Panc1 (cell line): ENCODE measurements at regions not wholly inside any gene's neighbourhood (a gene's known extent, or its start where the extent isn't known, plus 50 kb on each side); places are given as distances from the start of the nearest gene placed in this dataset.
A peak's percentile ranks its signal among the peaks of the same experiment; 100 is the strongest.
"Not testable (repeated sequence)": the region's sequence is repeated elsewhere in the genome, so short reads cannot be mapped to it uniquely, and the experiment has no call there.

Source experiments
- ATAC-seq: fragments of 200-7000 bp; cut with Tn5 transposase; 2 replicates; pipeline ENCODE4 v1.9.1; 2020; ENCODE audit warnings: mild to moderate bottlenecking, moderate library complexity
- BruUV-seq: library from RNA; stranded (reverse); fragments of 400-500 nt; replicated peaks from 2 replicates; lab custom pipeline; 2021; lab: Mats Ljungman, UMichigan
- CTCF ChIA-PET: fragments of 300-600 bp; sonication (Branson Sonifier 250); formaldehyde crosslinking; loops from one replicate; lab custom pipeline; 2022; ENCODE audit warnings: antibody characterized with exemption; lab: Charles Lee
- POLR2A ChIA-PET: fragments of 300-600 bp; sonication (Branson Sonifier 250); formaldehyde crosslinking; loops from one replicate; lab custom pipeline; 2022; ENCODE audit warnings: antibody characterized with exemption; lab: Charles Lee
- DNase-seq: peaks from one replicate; pipeline ENCODE4 v3.0.0-alpha.2; 2010; ENCODE audit warnings: low read depth, low spot score
- H3K27ac ChIP-seq: 2 replicates; pipeline ENCODE4 v1.5.1; 2011; ENCODE audit warnings: mild to moderate bottlenecking, low read length, inconsistent platforms
- H3K27me3 ChIP-seq: fragments of 200-500 bp; sonication (Bioruptor generic); 2 replicates; pipeline ENCODE4 v1.6.0; 2014; ENCODE audit warnings: low read length, inconsistent platforms; ENCODE audit not compliant: control insufficient read depth, insufficient read depth
- H3K36me3 ChIP-seq: fragments of 200-500 bp; sonication (Bioruptor generic); 2 replicates; pipeline ENCODE4 v1.5.1; 2014; ENCODE audit warnings: inconsistent platforms, mild to moderate bottlenecking, low read length, moderate library complexity; ENCODE audit not compliant: control insufficient read depth, insufficient read depth
- H3K4me1 ChIP-seq: 2 replicates; pipeline ENCODE4 v1.5.1; 2011; ENCODE audit warnings: inconsistent platforms, mild to moderate bottlenecking, low read length, moderate library complexity; ENCODE audit not compliant: control insufficient read depth, insufficient read depth
- H3K4me3 ChIP-seq, 2 experiments: 2 replicates each; pipeline ENCODE4 v1.5.1; 2011 to 2012; ENCODE audit warnings: low read depth in 2 of 2, low read length in 2 of 2, mild to moderate bottlenecking in 2 of 2, inconsistent platforms in 1 of 2, moderate library complexity in 1 of 2
- H3K9me3 ChIP-seq: fragments of 200-500 bp; sonication (Bioruptor generic); 2 replicates; pipeline ENCODE4 v1.5.1; 2014; ENCODE audit warnings: low read depth, mild to moderate bottlenecking, inconsistent platforms, low read length, moderate library complexity; ENCODE audit not compliant: control insufficient read depth, insufficient read depth
- POLR2AphosphoS5 ChIP-seq: IDR thresholded peaks from 2 replicates; pipeline ENCODE4 v1.6.1; 2012; ENCODE audit warnings: mild to moderate bottlenecking, low read depth, low read length, moderate library complexity
- SIN3A ChIP-seq: IDR thresholded peaks from 2 replicates; pipeline ENCODE4 v1.6.1; 2012; ENCODE audit warnings: low read depth, mild to moderate bottlenecking, low read length, moderate library complexity, borderline replicate concordance; ENCODE audit not compliant: insufficient read depth
- TCF7L2 ChIP-seq: IDR thresholded peaks from 2 replicates; pipeline ENCODE4 v1.6.1; 2011; ENCODE audit warnings: mild to moderate bottlenecking, low read depth, low read length, inconsistent platforms
- in situ Hi-C: cut with HindIII; loops from 2 replicates; pipeline ENCODE4 v1.10.0; 2016; ENCODE audit warnings: low sequenced_read_pairs, low pct_unique_long_range_greater_than_20kb
- intact Hi-C: fragments of 100-400 bp; cut with micrococcal nuclease; formaldehyde crosslinking; loops from one replicate; pipeline ENCODE4 v1.10.0; 2022; ENCODE audit not compliant: unreplicated experiment
- TF ChIP-seq, protein P1 (sequence below): fragments of 450-650 bp; IDR thresholded peaks from 2 replicates; pipeline ENCODE4 v1.5.1; 2017; ENCODE audit warnings: mild to moderate bottlenecking
- TF ChIP-seq, protein P2 (sequence below), 2 experiments: IDR thresholded peaks; 2 replicates each; pipeline ENCODE4 v1.6.1; 2011 to 2012; ENCODE audit warnings: low read depth in 2 of 2, control low read depth in 1 of 2, low read length in 1 of 2, mild to moderate bottlenecking in 1 of 2, moderate library complexity in 1 of 2; ENCODE audit not compliant: insufficient read depth in 1 of 2

DNA sequence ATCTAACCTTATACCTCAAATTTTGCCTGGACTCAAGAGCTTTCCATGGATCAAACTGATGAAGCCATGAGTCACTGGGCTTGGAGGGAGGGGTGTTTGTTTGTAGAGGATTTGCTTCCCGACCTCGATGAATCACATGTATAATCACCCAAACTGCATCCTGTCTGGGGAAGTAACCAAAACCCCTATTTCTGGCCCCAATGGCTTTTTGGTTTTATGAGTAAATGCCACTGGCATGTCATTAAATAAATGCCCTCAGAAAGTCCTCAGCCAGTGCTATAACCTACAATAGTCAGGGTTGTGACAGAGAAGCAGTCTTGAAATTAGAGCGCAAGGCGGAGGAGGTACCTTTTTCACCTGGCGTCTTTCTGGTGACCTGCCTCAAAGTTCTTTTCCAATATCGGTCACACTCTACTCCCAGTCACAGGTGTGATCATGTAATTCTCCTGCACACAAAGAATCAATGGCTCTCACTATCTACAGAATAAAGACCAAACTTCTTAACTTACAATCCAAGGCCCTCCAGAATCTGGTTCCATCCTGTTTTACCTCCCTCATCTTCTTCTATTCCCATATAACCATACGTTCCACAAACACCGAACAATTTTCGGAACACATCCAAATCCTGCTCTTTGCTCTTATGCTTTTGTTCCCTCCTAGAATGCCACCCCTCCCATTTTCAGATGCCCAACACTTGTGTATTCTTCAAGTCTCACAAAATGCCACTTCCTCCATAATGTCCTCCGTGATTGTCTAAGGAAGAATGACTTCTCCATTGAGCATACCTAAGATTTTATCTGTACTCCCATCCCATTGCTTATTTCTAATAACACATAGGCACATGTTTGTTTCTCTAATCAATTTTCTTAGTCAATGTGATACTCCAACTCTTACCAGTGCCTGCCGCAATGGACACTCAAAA is 81.3 kb upstream of the BLID start:
- in situ Hi-C loops (no loop called here), intact Hi-C loops (no loop called here)
- Histone ChIP-seq H3K4me3 (peak overlapping the region in 1 of 2 experiments; percentile 17; a peak in 2 of 4 replicates), H3K4me1 (peaks cover 31% of the 10 kb centered on the region), H3K36me3 (no peaks in the 10 kb centered on the region), H3K27ac (peak overlapping the region; percentile 83), H3K27me3 (no peaks in the 10 kb centered on the region), H3K9me3 (no peaks in the 10 kb centered on the region)
- DNase-seq (peak; percentile 99), ATAC-seq (peak; percentile 93)
- ChIA-PET POLR2A (no interaction called here), CTCF (no interaction called here)
- TF ChIP-seq TCF7L2 (0 out of 2 replicates have a peak, but pooled peaks have one; percentile 51), POLR2AphosphoS5 (peak; percentile 76; the same call in 1 of the 2 replicates), SIN3A (no peak)
- TSS peak; percentile 100 for BruUV-seq

DNA sequence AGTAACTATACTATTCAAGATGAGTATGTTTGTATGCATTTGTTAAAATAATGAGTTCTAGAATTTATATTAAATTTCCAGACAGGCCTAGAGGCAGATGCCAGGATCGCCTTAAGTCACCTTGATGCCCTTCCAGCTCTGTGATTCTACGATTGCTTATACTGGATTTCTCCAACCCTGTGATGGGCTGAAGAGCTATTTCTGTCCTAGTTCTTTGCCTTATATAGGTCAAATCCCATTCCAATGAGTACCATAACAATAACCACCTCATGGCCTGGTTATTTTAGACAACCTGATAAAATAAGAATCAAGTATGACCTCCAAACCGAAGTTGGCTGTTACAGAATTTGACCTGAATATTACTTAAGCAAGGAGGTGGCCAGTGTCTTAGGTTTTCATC is 79.8 kb upstream of the BLID start:
- in situ Hi-C loops = no loop called here
- H3K4me3 ChIP-seq = no peak overlapping the region
- peak overlapping the region; percentile 83 for H3K27ac ChIP-seq
- no peaks in the 10 kb centered on the region for H3K36me3 ChIP-seq
- H3K27me3 ChIP-seq = no peaks in the 10 kb centered on the region
- TF ChIP-seq, protein P1, sequence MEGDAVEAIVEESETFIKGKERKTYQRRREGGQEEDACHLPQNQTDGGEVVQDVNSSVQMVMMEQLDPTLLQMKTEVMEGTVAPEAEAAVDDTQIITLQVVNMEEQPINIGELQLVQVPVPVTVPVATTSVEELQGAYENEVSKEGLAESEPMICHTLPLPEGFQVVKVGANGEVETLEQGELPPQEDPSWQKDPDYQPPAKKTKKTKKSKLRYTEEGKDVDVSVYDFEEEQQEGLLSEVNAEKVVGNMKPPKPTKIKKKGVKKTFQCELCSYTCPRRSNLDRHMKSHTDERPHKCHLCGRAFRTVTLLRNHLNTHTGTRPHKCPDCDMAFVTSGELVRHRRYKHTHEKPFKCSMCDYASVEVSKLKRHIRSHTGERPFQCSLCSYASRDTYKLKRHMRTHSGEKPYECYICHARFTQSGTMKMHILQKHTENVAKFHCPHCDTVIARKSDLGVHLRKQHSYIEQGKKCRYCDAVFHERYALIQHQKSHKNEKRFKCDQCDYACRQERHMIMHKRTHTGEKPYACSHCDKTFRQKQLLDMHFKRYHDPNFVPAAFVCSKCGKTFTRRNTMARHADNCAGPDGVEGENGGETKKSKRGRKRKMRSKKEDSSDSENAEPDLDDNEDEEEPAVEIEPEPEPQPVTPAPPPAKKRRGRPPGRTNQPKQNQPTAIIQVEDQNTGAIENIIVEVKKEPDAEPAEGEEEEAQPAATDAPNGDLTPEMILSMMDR = no peak
- TF ChIP-seq, protein P2, sequence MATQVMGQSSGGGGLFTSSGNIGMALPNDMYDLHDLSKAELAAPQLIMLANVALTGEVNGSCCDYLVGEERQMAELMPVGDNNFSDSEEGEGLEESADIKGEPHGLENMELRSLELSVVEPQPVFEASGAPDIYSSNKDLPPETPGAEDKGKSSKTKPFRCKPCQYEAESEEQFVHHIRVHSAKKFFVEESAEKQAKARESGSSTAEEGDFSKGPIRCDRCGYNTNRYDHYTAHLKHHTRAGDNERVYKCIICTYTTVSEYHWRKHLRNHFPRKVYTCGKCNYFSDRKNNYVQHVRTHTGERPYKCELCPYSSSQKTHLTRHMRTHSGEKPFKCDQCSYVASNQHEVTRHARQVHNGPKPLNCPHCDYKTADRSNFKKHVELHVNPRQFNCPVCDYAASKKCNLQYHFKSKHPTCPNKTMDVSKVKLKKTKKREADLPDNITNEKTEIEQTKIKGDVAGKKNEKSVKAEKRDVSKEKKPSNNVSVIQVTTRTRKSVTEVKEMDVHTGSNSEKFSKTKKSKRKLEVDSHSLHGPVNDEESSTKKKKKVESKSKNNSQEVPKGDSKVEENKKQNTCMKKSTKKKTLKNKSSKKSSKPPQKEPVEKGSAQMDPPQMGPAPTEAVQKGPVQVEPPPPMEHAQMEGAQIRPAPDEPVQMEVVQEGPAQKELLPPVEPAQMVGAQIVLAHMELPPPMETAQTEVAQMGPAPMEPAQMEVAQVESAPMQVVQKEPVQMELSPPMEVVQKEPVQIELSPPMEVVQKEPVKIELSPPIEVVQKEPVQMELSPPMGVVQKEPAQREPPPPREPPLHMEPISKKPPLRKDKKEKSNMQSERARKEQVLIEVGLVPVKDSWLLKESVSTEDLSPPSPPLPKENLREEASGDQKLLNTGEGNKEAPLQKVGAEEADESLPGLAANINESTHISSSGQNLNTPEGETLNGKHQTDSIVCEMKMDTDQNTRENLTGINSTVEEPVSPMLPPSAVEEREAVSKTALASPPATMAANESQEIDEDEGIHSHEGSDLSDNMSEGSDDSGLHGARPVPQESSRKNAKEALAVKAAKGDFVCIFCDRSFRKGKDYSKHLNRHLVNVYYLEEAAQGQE (IDR thresholded peaks at IDR 0.05; ENCODE audit: insufficient read depth in 1 of 2, low read depth in 2 of 2, low read length in 1 of 2) = no peak
- TF ChIP-seq POLR2AphosphoS5 = no peak
- no peak for TF ChIP-seq TCF7L2
- TF ChIP-seq SIN3A = no peak
- POLR2A ChIA-PET = no interaction called here
- H3K4me1 ChIP-seq = peaks cover 31% of the 10 kb centered on the region
- no peaks in the 10 kb centered on the region for H3K9me3 ChIP-seq
- intact Hi-C loops = no loop called here
- DNase-seq = no peak
- ATAC-seq = no peak
- BruUV-seq = no TSS peak
- CTCF ChIA-PET = interaction anchor here (0.6 kb wide), 2 partner anchors 16 to 385 kb away, joined by 3 to 7 read pairs; no protein-coding TSS in a partner anchor

DNA sequence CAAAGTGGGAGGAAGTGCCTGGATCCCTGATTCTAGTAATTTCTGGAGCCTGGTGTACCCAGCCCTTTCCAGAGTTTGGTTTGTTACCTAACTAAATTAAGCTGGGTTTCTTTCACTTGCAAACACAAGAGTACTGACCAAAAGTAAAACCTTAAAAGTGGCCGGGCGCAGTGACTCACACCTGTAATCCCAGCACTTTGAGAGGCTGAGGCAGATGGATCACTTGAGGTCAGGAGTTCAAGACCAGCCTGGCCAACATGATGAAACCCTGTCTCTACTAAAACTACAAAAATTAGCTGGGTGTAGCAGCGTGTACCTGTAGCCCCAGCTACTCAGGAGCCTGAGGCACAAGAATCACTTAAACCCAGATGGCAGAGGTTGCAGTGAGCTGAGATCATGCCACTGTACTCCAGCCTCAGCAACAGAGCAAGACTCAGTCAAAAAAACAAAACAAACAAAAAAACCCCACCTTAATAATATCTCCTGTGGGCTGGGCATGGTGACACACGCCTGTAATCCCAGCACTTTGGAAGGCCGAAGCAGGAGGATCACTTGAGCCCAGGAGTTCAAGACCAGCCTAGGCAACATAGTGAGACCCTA is 78.0 kb upstream of the BLID start:
- POLR2A ChIA-PET, H3K27me3 ChIP-seq, CTCF ChIA-PET, H3K36me3 ChIP-seq, H3K4me3 ChIP-seq, ATAC-seq, H3K9me3 ChIP-seq, intact Hi-C loops, BruUV-seq, DNase-seq, in situ Hi-C loops: not testable (repeated sequence)
- H3K4me1 ChIP-seq = peaks cover 34% of the 10 kb centered on the region
- H3K27ac ChIP-seq = peak overlapping the region; percentile 66
